PC-3 (cell line): ENCODE measurements at regions not wholly inside any gene's neighbourhood (a gene's known extent, or its start where the extent isn't known, plus 50 kb on each side); places are given as distances from the start of the nearest gene placed in this dataset.

Experiments
- ATAC-seq: fragments of 200-7000 bp; cut with Tn5 transposase; 2 replicates; pipeline ENCODE4 v1.9.1; 2020; ENCODE audit warnings: mild to moderate bottlenecking, moderate library complexity
- BruUV-seq: library from RNA; stranded (reverse); fragments of 400-500 nt; replicated peaks from 2 replicates; lab custom pipeline; 2021; lab: Mats Ljungman, UMichigan
- CTCF ChIA-PET: fragments of 300-600 bp; sonication (Branson Sonifier 250); formaldehyde crosslinking; loops from one replicate; lab custom pipeline; 2022; ENCODE audit warnings: antibody characterized with exemption; lab: Charles Lee
- POLR2A ChIA-PET: fragments of 300-600 bp; sonication (Branson Sonifier 250); formaldehyde crosslinking; loops from one replicate; lab custom pipeline; 2022; ENCODE audit warnings: antibody characterized with exemption; ENCODE audit not compliant: unreplicated experiment; lab: Charles Lee
- DNase-seq: peaks from one replicate; pipeline ENCODE4 v3.0.0-alpha.2; 2015
- H2AFZ ChIP-seq: fragments of 300-600 bp; sonication (generic); 2 replicates; pipeline ENCODE4 v1.6.0; 2016; ENCODE audit warnings: antibody characterized with exemption, low read length
- H3F3A ChIP-seq: fragments of 300-600 bp; sonication (generic); one replicate; pipeline ENCODE4 v1.6.0; 2017; ENCODE audit warnings: antibody characterized with exemption, low read length, control low read depth, mild to moderate bottlenecking; ENCODE audit not compliant: unreplicated experiment
- H3K27ac ChIP-seq: fragments of 300-600 bp; sonication (generic); 2 replicates; pipeline ENCODE4 v1.5.1; 2016; ENCODE audit warnings: mild to moderate bottlenecking, low read length
- H3K27me3 ChIP-seq: fragments of 300-600 bp; sonication (generic); 2 replicates; pipeline ENCODE4 v1.6.1; 2016; ENCODE audit warnings: low read length, mixed read lengths
- H3K36me3 ChIP-seq: fragments of 300-600 bp; sonication (generic); 2 replicates; pipeline ENCODE4 v1.6.1; 2016; ENCODE audit warnings: low read depth, mixed run types, low read length, mixed read lengths
- H3K4me1 ChIP-seq: fragments of 300-600 bp; sonication (generic); 2 replicates; pipeline ENCODE4 v1.5.1; 2016; ENCODE audit warnings: low read length; ENCODE audit not compliant: insufficient read depth
- H3K4me2 ChIP-seq: fragments of 300-600 bp; sonication (generic); 2 replicates; pipeline ENCODE4 v1.6.0; 2016; ENCODE audit warnings: low read length
- H3K4me3 ChIP-seq: fragments of 300-600 bp; sonication (generic); 2 replicates; pipeline ENCODE4 v1.5.1; 2016; ENCODE audit warnings: mild to moderate bottlenecking, low read length, mixed read lengths
- H3K79me2 ChIP-seq: fragments of 300-600 bp; sonication (generic); 2 replicates; pipeline ENCODE4 v1.6.1; 2017; ENCODE audit warnings: low read length, mixed read lengths
- H3K9ac ChIP-seq: fragments of 300-600 bp; sonication (generic); 2 replicates; pipeline ENCODE4 v1.6.0; 2016; ENCODE audit warnings: mild to moderate bottlenecking, low read length
- H3K9me2 ChIP-seq: fragments of 300-600 bp; sonication (generic); replicated peaks from 2 replicates; pipeline ENCODE4 v1.6.1; 2016; ENCODE audit warnings: mixed run types, low read length, mixed read lengths
- H3K9me3 ChIP-seq: fragments of 300-600 bp; sonication (generic); 2 replicates; pipeline ENCODE4 v1.6.1; 2016; ENCODE audit warnings: low read length, mixed read lengths
- H4K20me1 ChIP-seq: fragments of 300-600 bp; sonication (generic); 2 replicates; pipeline ENCODE4 v1.6.1; 2016; ENCODE audit warnings: low read length, mixed read lengths
- CTCF ChIP-seq: fragments of 300-600 bp; sonication (generic); conservative IDR thresholded peaks from 2 replicates; pipeline ENCODE4 v1.5.1; 2017; ENCODE audit warnings: antibody characterized with exemption, low read depth, mild to moderate bottlenecking, low read length
- EZH2 ChIP-seq: fragments of 300-600 bp; sonication (generic); IDR thresholded peaks from one replicate; pipeline ENCODE4 v1.6.1; 2017; ENCODE audit warnings: antibody characterized with exemption, mild to moderate bottlenecking, low read length; ENCODE audit not compliant: unreplicated experiment
- EZH2phosphoT487 ChIP-seq: fragments of 300-600 bp; sonication (generic); IDR thresholded peaks from 2 replicates; pipeline ENCODE4 v1.6.1; 2018; ENCODE audit warnings: mild to moderate bottlenecking, antibody characterized with exemption, low read length, borderline replicate concordance
- intact Hi-C: fragments of 100-400 bp; cut with micrococcal nuclease; formaldehyde crosslinking; loops from 2 replicates; pipeline ENCODE4 v1.9.0; 2023

GRCh38 chr10:123529146-123529760 is 136.9 kb upstream of the GPR26 start:
- no peaks in the 10 kb centered on the region for H3K9me2 ChIP-seq
- no peaks in the 10 kb centered on the region for H3F3A ChIP-seq
- no peak overlapping the region for H3K4me2 ChIP-seq
- H3K9ac ChIP-seq, result no peak overlapping the region
- H3K36me3 ChIP-seq, result no peaks in the 10 kb centered on the region
- no peaks in the 10 kb centered on the region for H3K9me3 ChIP-seq
- peaks cover 18% of the 10 kb centered on the region for H3K27me3 ChIP-seq
- intact Hi-C loops, result no loop called here
- CTCF ChIA-PET, result no interaction called here
- POLR2A ChIA-PET, result no interaction called here
- DNase-seq (no peak), ATAC-seq (no peak)
- no peak overlapping the region for H3K4me3 ChIP-seq
- H2AFZ ChIP-seq, result no peak overlapping the region
- no peaks in the 10 kb centered on the region for H3K4me1 ChIP-seq
- H3K27ac ChIP-seq, result no peak overlapping the region
- H4K20me1 ChIP-seq, result no peaks in the 10 kb centered on the region
- no peaks in the 10 kb centered on the region for H3K79me2 ChIP-seq
- TF ChIP-seq EZH2phosphoT487 (no peak), EZH2 (no peak), CTCF (no peak)
- BruUV-seq, result no TSS peak

- no peaks in the 10 kb centered on the region for H4K20me1 ChIP-seq
- no peak overlapping the region for H3K4me3 ChIP-seq
- TF ChIP-seq EZH2 (no peak), CTCF (no peak), EZH2phosphoT487 (no peak)
- no peak overlapping the region for H3K4me2 ChIP-seq
- no peak for ATAC-seq
- DNase-seq, result no peak
- intact Hi-C loops, result no loop called here
- no peaks in the 10 kb centered on the region for H3K9me2 ChIP-seq
- H2AFZ ChIP-seq, result no peak overlapping the region
- peaks cover 25% of the 10 kb centered on the region for H3K27me3 ChIP-seq
- no peaks in the 10 kb centered on the region for H3K4me1 ChIP-seq
- no peak overlapping the region for H3K27ac ChIP-seq
- BruUV-seq, result no TSS peak
- no peaks in the 10 kb centered on the region for H3F3A ChIP-seq
- CTCF ChIA-PET, result no interaction called here
- no peaks in the 10 kb centered on the region for H3K36me3 ChIP-seq
- POLR2A ChIA-PET, result no interaction called here
- no peaks in the 10 kb centered on the region for H3K79me2 ChIP-seq
- H3K9ac ChIP-seq, result no peak overlapping the region
- no peaks in the 10 kb centered on the region for H3K9me3 ChIP-seq
These were observed 135.8 kb upstream of the GPR26 start for GRCh38 chr10:123530166-123530870.

GRCh38 chr10:123535386-123535785 is 130.8 kb upstream of the GPR26 start:
- Histone ChIP-seq H3F3A (no peaks in the 10 kb centered on the region), H3K9ac (no peak overlapping the region), H3K79me2 (no peaks in the 10 kb centered on the region), H3K4me1 (no peaks in the 10 kb centered on the region), H3K36me3 (no peaks in the 10 kb centered on the region), H4K20me1 (no peaks in the 10 kb centered on the region), H3K9me2 (no peaks in the 10 kb centered on the region), H3K9me3 (no peaks in the 10 kb centered on the region), H2AFZ (no peak overlapping the region), H3K27ac (no peak overlapping the region), H3K4me3 (no peak overlapping the region), H3K27me3 (peaks cover 44% of the 10 kb centered on the region), H3K4me2 (no peak overlapping the region)
- ChIA-PET POLR2A (no interaction called here), CTCF (no interaction called here)
- TF ChIP-seq EZH2phosphoT487 (no peak), EZH2 (no peak), CTCF (no peak)
- ATAC-seq (no peak), DNase-seq (no peak)
- no TSS peak for BruUV-seq
- intact Hi-C loops, result no loop called here
